ENCODE measurements at regions not wholly inside any gene's neighbourhood (a gene's known extent, or its start where the extent isn't known, plus 50 kb on each side); places are given as distances from the start of the nearest gene placed in this dataset.

DNA sequence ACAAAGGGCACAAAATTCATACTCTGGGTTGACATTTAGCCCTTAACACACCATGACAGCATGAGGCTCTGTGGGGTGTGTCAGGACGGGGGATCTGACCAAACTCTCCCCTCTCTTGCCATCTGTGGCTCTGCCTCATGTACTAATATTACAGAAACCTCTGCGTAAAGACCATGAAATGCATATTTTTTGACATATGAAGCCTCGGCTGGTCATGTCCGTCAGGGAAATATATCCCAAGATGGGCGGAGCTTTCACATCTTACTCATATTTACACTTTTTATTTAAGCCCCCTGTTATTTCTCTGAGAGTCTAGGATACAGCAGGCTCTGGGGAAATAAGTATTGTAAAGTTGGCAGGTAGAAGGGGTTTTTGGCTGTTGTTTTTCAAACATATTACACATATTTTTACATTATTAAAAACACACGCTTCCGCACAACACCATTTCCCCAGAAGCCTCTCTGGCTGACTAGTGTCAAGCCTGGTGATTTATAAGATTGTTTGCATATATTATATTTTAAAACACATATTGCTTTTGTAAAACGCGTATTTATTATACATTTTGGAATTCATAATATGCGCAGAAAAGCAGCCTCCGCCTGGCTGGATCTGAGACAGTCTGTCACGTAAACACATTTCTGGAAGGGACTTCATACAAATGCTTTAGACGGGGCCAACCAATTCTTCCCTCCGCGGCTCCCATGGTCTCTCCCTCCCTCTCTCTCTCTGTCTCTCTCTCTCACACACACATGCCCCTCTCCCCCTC, 237.7 kb upstream of the ZFHX3 start:
- H3K27ac ChIP-seq = no peak overlapping the region
- H3K36me3 ChIP-seq = no peaks in the 10 kb centered on the region
- no peaks in the 10 kb centered on the region for H3K4me1 ChIP-seq
- no peak overlapping the region for H3K4me3 ChIP-seq
- H3K9me3 ChIP-seq = no peaks in the 10 kb centered on the region
- ATAC-seq (ENCODE audit: low FRiP score in 2 of 2) (no peak), DNase-seq (no peak)
- 71 to 74% methylated on average over 15 of the region's 15 CpGs for WGBS, 2 donors
- TF ChIP-seq, protein P1, sequence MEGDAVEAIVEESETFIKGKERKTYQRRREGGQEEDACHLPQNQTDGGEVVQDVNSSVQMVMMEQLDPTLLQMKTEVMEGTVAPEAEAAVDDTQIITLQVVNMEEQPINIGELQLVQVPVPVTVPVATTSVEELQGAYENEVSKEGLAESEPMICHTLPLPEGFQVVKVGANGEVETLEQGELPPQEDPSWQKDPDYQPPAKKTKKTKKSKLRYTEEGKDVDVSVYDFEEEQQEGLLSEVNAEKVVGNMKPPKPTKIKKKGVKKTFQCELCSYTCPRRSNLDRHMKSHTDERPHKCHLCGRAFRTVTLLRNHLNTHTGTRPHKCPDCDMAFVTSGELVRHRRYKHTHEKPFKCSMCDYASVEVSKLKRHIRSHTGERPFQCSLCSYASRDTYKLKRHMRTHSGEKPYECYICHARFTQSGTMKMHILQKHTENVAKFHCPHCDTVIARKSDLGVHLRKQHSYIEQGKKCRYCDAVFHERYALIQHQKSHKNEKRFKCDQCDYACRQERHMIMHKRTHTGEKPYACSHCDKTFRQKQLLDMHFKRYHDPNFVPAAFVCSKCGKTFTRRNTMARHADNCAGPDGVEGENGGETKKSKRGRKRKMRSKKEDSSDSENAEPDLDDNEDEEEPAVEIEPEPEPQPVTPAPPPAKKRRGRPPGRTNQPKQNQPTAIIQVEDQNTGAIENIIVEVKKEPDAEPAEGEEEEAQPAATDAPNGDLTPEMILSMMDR (IDR thresholded peaks at IDR 0.05) = no peak
- TF ChIP-seq EP300 (IDR thresholded peaks at IDR 0.05) = no peak
- no peak for TF ChIP-seq POLR2AphosphoS5 (IDR thresholded peaks at IDR 0.05)
- TF ChIP-seq POLR2A (IDR thresholded peaks at IDR 0.05) = no peak
- H3K27me3 ChIP-seq = no peaks in the 10 kb centered on the region

DNA sequence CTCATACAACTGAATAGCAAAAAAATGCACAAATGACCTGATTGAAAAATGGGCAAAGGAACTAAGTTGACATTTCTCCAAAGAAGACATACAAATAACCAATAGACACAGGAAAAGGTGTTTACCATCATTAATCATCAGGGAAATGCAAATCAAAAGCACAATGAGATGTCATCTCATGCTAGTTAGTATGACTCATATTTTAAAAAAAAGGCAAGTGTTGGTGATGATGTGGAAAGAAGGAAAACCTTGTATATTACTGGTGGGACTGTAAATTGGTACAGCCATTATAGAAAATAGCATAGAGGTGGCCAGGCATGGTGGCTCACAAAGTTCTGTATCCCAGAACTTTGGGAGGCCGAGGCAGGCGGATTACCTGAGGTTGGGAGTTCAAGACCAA, 232.5 kb upstream of the ZFHX3 start:
- Histone ChIP-seq H3K27me3 (no peaks in the 10 kb centered on the region), H3K4me1 (no peaks in the 10 kb centered on the region), H3K4me3 (no peak overlapping the region), H3K27ac (no peak overlapping the region), H3K9me3 (no peaks in the 10 kb centered on the region), H3K36me3 (no peaks in the 10 kb centered on the region)
- ATAC-seq (ENCODE audit: low FRiP score in 2 of 2) = no peak
- 84 to 95% methylated on average over 2 of the region's 2 CpGs for WGBS, 2 donors
- TF ChIP-seq, protein P1 (IDR thresholded peaks at IDR 0.05) = no peak
- TF ChIP-seq EP300 (IDR thresholded peaks at IDR 0.05) (no peak), POLR2A (IDR thresholded peaks at IDR 0.05) (no peak), POLR2AphosphoS5 (IDR thresholded peaks at IDR 0.05) (no peak)
- DNase-seq = no peak

DNA sequence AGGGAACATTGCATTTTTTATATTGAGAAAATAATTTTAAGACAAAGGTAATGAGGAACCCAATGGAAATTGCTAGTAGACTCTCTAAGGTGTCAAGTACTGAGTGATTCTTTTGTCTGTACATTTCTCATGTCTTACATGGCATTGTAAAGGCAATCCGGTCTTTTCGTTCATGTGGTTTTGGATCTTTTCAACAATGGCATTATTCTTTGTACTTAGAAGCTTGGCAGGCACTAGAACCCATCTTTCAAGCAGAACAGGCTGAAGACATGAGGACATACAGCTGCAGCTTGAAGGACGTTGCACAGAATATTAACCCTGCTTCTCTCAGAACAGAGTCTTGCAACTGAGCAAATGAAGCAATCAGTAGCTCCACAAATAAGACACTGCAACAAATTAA, 231.5 kb upstream of the ZFHX3 start:
- DNase-seq (no peak), ATAC-seq (ENCODE audit: low FRiP score in 2 of 2) (no peak)
- no peaks in the 10 kb centered on the region for H3K27me3 ChIP-seq
- no peaks in the 10 kb centered on the region for H3K4me1 ChIP-seq
- no peaks in the 10 kb centered on the region for H3K9me3 ChIP-seq
- TF ChIP-seq EP300 (IDR thresholded peaks at IDR 0.05) = no peak
- TF ChIP-seq POLR2AphosphoS5 (IDR thresholded peaks at IDR 0.05) = no peak
- no peak for TF ChIP-seq POLR2A (IDR thresholded peaks at IDR 0.05)
- TF ChIP-seq, protein P1 (IDR thresholded peaks at IDR 0.05) = no peak
- no peak overlapping the region for H3K27ac ChIP-seq
- 61 to 63% methylated on average over 3 of the region's 3 CpGs for WGBS, 2 donors
- no peaks in the 10 kb centered on the region for H3K36me3 ChIP-seq
- no peak overlapping the region for H3K4me3 ChIP-seq

DNA sequence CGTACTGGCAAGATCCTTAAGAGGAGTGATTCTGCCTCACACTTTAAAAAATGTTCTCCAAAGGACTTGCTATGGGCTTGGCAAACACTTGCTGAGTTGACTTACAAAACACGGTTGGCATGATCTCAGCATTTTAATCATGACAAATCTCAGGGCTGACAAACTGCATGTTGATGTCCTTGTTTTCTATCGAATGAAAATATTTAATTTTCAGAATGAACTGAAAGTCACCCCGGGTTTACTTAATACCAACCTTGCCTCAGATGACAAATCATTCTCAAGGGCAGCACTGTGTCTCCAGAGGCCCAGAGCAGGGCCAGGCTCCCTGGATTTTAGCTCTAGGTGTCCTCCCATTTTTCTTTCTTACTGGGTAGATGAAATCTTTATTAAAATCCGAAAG, 229.1 kb upstream of the ZFHX3 start:
- WGBS, 2 donors = 66 to 73% methylated on average over 5 of the region's 5 CpGs
- H3K27me3 ChIP-seq = no peaks in the 10 kb centered on the region
- DNase-seq = no peak
- no peaks in the 10 kb centered on the region for H3K9me3 ChIP-seq
- H3K4me1 ChIP-seq = no peaks in the 10 kb centered on the region
- TF ChIP-seq POLR2AphosphoS5 (IDR thresholded peaks at IDR 0.05) (no peak), POLR2A (IDR thresholded peaks at IDR 0.05) (no peak), EP300 (IDR thresholded peaks at IDR 0.05) (no peak)
- TF ChIP-seq, protein P1 (IDR thresholded peaks at IDR 0.05) = no peak
- H3K36me3 ChIP-seq = no peaks in the 10 kb centered on the region
- ATAC-seq (ENCODE audit: low FRiP score in 2 of 2) = no peak
- no peak overlapping the region for H3K4me3 ChIP-seq
- H3K27ac ChIP-seq = no peak overlapping the region

DNA sequence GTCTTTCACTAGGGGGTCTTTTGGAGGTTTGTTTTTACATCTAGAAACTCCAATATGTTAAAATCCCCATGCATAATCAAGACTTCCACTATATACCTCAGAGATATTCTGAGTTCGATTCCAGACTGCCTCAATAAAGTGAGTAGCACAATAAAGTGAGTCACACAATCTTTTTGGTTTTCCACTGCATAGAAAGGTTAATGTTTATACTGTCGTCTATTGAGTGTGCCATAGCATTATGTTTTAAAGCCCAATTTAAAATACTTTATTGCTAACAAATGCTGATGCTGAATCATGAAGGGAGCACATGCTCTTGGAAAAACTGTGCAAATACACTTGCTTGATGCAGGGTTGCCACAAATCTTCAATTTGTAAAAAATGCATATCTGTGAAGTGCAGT, 227.5 kb upstream of the ZFHX3 start:
- no peak for ATAC-seq (ENCODE audit: low FRiP score in 2 of 2)
- DNase-seq = no peak
- Histone ChIP-seq H3K9me3 (no peaks in the 10 kb centered on the region), H3K4me1 (no peaks in the 10 kb centered on the region), H3K27me3 (no peaks in the 10 kb centered on the region), H3K27ac (no peak overlapping the region), H3K36me3 (no peaks in the 10 kb centered on the region), H3K4me3 (no peak overlapping the region)
- WGBS, 2 donors = 80 to 93% methylated on average over 2 of the region's 2 CpGs
- TF ChIP-seq EP300 (IDR thresholded peaks at IDR 0.05) (no peak), POLR2A (IDR thresholded peaks at IDR 0.05) (no peak), POLR2AphosphoS5 (IDR thresholded peaks at IDR 0.05) (no peak)
- TF ChIP-seq, protein P1 (IDR thresholded peaks at IDR 0.05) = no peak

All from upper lobe of left lung (tissue), 6 donors.